ENCODE measurements at regions not wholly inside any gene's neighbourhood (a gene's known extent, or its start where the extent isn't known, plus 50 kb on each side); places are given as distances from the start of the nearest gene placed in this dataset.

GRCh38 chr1:18015719-18016118 lies 91.9 kb upstream of the IGSF21 start:
- DNase-seq (ENCODE audit: low read depth), result no peak

- DNase-seq (ENCODE audit: low read depth), result no peak
Observed at GRCh38 chr1:18018366-18018765, 89.2 kb upstream of the IGSF21 start.

- no peak for DNase-seq (ENCODE audit: low read depth)
Observed at GRCh38 chr1:18020021-18020817, 87.4 kb upstream of the IGSF21 start.

GRCh38 chr1:18021242-18021641 lies 86.4 kb upstream of the IGSF21 start:
- DNase-seq (ENCODE audit: low read depth), result no peak

- DNase-seq (ENCODE audit: low read depth), result no peak
Observed at GRCh38 chr1:18032172-18032859, 75.3 kb upstream of the IGSF21 start.

GRCh38 chr1:18035145-18035544 lies 72.5 kb upstream of the IGSF21 start:
- no peak for DNase-seq (ENCODE audit: low read depth)

- DNase-seq (ENCODE audit: low read depth), result no peak
Observed at GRCh38 chr1:18037651-18038050, 69.9 kb upstream of the IGSF21 start.

GRCh38 chr1:18038051-18038450 lies 69.5 kb upstream of the IGSF21 start:
- DNase-seq (ENCODE audit: low read depth), result no peak

- DNase-seq (ENCODE audit: low read depth), result no peak
Observed at GRCh38 chr1:18039102-18039501, 68.5 kb upstream of the IGSF21 start.

- no peak for DNase-seq (ENCODE audit: low read depth)
Observed at GRCh38 chr1:18041102-18041501, 66.5 kb upstream of the IGSF21 start.

GRCh38 chr1:18041685-18042355 lies 65.8 kb upstream of the IGSF21 start:
- DNase-seq (ENCODE audit: low read depth), result no peak

- no peak for DNase-seq (ENCODE audit: low read depth)
Observed at GRCh38 chr1:18043871-18044270, 63.7 kb upstream of the IGSF21 start.

- no peak for DNase-seq (ENCODE audit: low read depth)
Observed at GRCh38 chr1:18045203-18045602, 62.4 kb upstream of the IGSF21 start.

GRCh38 chr1:18045621-18046020 lies 62.0 kb upstream of the IGSF21 start:
- no peak for DNase-seq (ENCODE audit: low read depth)

GRCh38 chr1:18047122-18047521 lies 60.5 kb upstream of the IGSF21 start:
- DNase-seq (ENCODE audit: low read depth), result no peak

GRCh38 chr1:18049228-18049627 lies 58.4 kb upstream of the IGSF21 start:
- no peak for DNase-seq (ENCODE audit: low read depth)

GRCh38 chr1:18052671-18053070 lies 54.9 kb upstream of the IGSF21 start:
- DNase-seq (ENCODE audit: low read depth), result no peak

- no peak for DNase-seq (ENCODE audit: low read depth)
Observed at GRCh38 chr1:18055156-18055555, 52.4 kb upstream of the IGSF21 start.

- DNase-seq (ENCODE audit: low read depth), result no peak
Observed at GRCh38 chr1:18056545-18056944, 51.1 kb upstream of the IGSF21 start.

- no peak for DNase-seq (ENCODE audit: low read depth)
Observed at GRCh38 chr1:18057623-18058022, 50.0 kb upstream of the IGSF21 start.
